GM19239 (cell line): ENCODE measurements at regions not wholly inside any gene's neighbourhood (a gene's known extent, or its start where the extent isn't known, plus 50 kb on each side); places are given as distances from the start of the nearest gene placed in this dataset.

ENCODE experiments used
- DNase-seq: peaks from one replicate; pipeline ENCODE4 v3.0.0; 2011; ENCODE audit warnings: low spot score; ENCODE audit not compliant: insufficient read length
- FAIRE-seq: peaks from 2 replicates; lab custom pipeline; 2011; peaks lifted over from hg19 to GRCh38; lab: Jason Lieb, UNC

- DNase-seq (no peak), FAIRE-seq (no peak)
Measured at GRCh38 chr2:49278141-49278540, 123.8 kb upstream of the FSHR start.

- no peak for FAIRE-seq
- no peak for DNase-seq
Measured at GRCh38 chr2:49271060-49271606, 116.8 kb upstream of the FSHR start.

GRCh38 chr2:49270091-49270490 lies 115.8 kb upstream of the FSHR start:
- DNase-seq (no peak), FAIRE-seq (no peak)

- FAIRE-seq = no peak
- DNase-seq = no peak
Measured at GRCh38 chr2:49265471-49265870, 111.2 kb upstream of the FSHR start.

GRCh38 chr2:49262801-49263560 lies 108.7 kb upstream of the FSHR start:
- DNase-seq (no peak), FAIRE-seq (no peak)

DNA sequence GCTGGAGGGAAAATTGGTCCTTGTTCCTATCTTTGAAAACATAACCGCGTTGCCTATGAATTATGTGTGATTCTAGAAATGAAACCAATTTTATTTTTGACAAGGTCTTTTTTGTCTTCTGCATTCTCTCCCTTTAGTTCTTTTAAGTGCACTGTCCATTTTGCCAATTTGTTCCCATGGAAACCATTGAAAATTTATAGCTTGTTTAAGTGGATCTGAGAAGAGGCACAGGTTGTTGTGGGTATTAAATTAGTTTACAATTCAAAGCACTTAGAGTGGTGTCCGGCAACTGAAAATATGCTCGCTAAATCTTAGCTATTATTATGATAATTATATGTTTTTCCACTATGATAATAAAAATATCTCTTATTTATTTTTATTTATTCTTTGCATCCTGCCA lies 107.5 kb upstream of the FSHR start:
- DNase-seq (no peak), FAIRE-seq (no peak)

DNA sequence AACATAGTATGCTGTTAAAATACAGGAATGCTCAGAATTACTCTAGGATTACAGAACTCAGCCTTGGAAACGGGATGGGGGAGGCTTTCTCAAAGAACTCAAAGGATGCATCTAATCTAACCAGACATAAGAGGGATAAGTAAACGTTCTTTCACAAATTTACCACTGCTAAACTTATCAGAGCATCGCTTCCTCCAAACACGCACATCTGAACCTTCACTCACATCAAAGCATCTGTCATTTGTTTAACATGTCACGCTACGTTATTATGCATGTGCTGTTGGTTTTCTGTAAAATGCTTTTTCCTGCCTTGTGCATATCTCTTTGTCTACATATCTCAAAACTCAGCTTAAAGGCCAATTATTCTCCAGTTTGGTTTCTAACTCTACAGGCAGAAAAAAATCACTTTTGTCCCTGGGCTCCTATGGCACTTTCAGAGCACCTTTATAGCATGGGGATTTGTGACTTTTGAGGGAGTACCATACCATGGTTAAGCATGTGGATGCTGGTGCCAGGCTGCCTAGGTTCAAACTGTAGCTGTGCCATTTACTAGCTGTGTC lies 106.7 kb upstream of the FSHR start:
- FAIRE-seq (no peak), DNase-seq (no peak)

DNA sequence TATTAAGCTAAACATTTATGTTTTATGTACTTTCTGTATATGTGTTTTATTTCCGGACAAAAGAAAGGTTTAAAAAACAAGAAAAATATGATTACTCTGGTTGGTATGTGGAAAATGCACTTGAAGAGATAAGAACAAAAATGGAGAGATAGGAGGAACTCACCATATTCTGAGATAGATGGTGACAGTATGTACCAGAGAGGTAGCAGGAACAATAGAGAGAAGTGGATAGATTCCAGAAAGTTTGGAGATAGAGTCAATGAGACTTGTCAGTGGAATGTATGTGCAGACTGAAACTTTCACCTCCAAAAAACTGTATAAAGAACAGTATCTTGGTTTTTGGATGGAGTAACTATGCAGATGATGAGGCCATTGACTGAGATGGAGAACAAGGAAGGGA lies 105.6 kb upstream of the FSHR start:
- DNase-seq = no peak
- no peak for FAIRE-seq

DNA sequence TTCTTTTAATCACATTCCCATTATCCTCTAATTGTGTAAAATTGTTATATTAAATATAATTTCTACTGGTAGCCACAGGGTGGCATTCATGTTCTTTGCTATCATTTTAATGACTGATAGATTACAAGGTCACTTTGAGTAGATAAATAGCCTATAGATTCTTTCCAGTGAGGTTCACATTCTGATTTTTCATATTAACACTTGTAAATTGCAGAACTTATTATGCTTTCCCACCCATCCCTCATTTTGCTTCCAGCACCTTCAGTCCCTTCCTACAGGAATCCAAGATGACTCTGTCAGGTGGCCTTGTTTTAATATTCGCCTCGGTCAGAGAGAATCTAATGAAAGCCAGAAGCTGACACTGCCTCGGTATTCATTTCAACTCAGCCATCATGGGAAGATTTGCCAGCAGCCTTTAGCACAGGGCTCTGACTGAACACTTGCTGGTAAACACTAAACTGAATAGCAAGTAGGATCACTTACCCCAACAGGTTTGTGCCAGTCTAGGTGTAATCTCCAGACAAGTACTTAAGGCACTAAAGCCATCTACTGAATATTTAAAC lies 101.2 kb upstream of the FSHR start:
- FAIRE-seq (no peak), DNase-seq (no peak)

- FAIRE-seq = no peak
- no peak for DNase-seq
Measured at GRCh38 chr2:49254401-49254800, 100.1 kb upstream of the FSHR start.

GRCh38 chr2:49251766-49252165 lies 97.5 kb upstream of the FSHR start:
- FAIRE-seq = no peak
- DNase-seq = no peak

GRCh38 chr2:49251251-49251650 lies 96.9 kb upstream of the FSHR start:
- FAIRE-seq = no peak
- DNase-seq = no peak

DNA sequence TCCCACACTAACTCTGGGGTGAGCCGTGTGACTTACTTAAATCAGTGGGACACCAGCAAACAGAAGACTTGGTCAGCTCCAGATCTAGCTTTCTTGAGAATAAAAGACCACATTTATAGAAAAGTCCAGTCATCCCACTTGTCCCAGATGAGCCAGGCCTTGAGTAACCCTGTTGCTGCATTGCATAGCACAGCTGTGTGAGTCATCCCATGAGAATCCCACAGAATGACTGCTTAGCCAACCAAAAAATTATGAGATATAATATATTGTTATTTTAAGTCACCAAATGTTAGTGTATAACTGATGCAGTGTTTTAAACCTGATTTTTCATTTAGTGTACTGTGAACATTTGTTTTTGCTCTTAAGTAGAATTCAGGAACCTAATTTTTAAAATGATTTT lies 94.2 kb upstream of the FSHR start:
- DNase-seq (no peak), FAIRE-seq (no peak)

- FAIRE-seq (no peak), DNase-seq (no peak)
Measured at GRCh38 chr2:49241991-49242390, 87.7 kb upstream of the FSHR start.

- FAIRE-seq = no peak
- no peak for DNase-seq
Measured at GRCh38 chr2:49241501-49241900, 87.2 kb upstream of the FSHR start.

DNA sequence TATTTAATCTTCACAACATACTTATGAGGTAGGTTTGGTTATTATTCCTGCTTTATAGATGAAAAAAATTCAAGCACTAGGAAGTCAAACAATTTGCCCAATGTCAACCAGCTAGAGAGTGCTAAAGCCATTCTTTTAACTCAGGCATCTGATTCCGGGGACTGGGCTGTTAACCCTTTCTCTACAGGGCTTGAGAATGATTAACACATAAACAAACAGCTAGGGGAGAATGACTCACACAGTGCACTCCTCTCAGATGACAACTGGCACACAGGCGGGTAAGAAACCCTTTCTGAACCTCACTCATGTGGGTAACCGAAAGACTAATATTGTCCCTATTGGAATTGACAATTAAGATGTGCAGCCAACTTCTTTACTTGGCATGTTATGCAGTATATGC lies 86.3 kb upstream of the FSHR start:
- no peak for DNase-seq
- no peak for FAIRE-seq

GRCh38 chr2:49238604-49238960 lies 84.3 kb upstream of the FSHR start:
- no peak for FAIRE-seq
- DNase-seq = no peak

DNA sequence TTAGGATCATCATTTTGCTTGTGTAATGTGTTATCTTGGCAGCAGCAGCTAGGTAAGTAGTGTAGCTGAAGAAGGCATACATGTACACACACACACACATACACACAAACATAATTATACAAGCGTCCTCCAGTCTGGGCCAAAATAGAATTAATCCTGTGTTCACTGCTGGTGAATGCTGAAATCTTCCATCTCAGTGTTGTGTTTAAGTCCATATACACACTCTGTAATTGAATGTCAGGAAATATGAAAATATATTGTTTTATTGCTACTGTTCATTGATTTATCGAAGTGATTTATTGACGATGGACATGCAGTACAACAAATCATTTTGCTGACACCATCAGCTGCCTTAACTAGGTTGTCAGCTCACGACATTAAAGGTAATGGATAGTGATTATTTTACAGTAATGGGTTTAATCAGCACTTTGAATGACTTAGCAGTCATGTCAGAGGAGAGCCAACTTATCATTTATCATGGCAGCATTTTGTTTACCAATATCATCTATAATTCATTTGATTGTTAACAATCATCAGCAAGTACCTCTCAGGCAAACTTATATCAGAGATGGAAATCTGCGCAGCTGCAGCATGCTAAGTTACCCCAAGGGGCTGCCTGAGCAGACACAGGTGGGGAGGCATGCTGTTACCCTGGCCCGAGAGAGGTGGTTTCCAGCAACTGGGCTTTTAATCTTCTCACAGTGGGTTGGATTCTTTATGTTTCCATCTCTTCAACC lies 83.7 kb upstream of the FSHR start:
- FAIRE-seq (no peak), DNase-seq (no peak)

GRCh38 chr2:49236316-49236715 lies 82.0 kb upstream of the FSHR start:
- no peak for FAIRE-seq
- no peak for DNase-seq

- FAIRE-seq (no peak), DNase-seq (no peak)
Measured at GRCh38 chr2:49226360-49226759, 72.0 kb upstream of the FSHR start.

GRCh38 chr2:49225126-49225525 lies 70.8 kb upstream of the FSHR start:
- DNase-seq (no peak), FAIRE-seq (no peak)
